GM12872 (cell line): ENCODE measurements at regions not wholly inside any gene's neighbourhood (a gene's known extent, or its start where the extent isn't known, plus 50 kb on each side); places are given as distances from the start of the nearest gene placed in this dataset.

Source experiments
- CTCF ChIP-seq: IDR thresholded peaks from 3 replicates; pipeline ENCODE4 v1.5.1; 2011; ENCODE audit warnings: low read depth, mild to moderate bottlenecking, low read length, moderate library complexity; ENCODE audit not compliant: insufficient read depth

- no peak for TF ChIP-seq CTCF
Observed at GRCh38 chr2:8230466-8230865, 451.4 kb upstream of the ID2 start.

- no peak for TF ChIP-seq CTCF
Observed at GRCh38 chr2:8231902-8232301, 450.0 kb upstream of the ID2 start.

DNA sequence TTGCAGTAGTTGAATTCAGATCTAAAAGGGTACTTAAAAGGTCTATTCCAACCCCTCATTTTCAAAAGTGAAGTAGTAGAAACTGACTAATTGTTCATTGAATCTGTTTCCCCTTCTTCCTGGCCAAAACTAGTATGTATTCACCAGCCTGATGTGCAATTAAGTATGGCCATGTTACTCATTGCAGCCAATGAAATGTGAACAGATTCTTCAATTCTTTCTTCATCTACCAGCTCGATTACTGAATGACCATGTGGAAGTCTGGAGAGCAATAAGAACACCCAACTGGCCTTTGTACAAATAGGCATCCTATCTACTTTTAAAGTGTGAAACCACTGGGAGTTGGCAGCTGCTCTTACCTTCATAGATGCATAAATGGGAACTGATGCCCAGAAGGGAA lies 449.0 kb upstream of the ID2 start:
- TF ChIP-seq CTCF: no peak

GRCh38 chr2:8234253-8234652 lies 447.6 kb upstream of the ID2 start:
- no peak for TF ChIP-seq CTCF

DNA sequence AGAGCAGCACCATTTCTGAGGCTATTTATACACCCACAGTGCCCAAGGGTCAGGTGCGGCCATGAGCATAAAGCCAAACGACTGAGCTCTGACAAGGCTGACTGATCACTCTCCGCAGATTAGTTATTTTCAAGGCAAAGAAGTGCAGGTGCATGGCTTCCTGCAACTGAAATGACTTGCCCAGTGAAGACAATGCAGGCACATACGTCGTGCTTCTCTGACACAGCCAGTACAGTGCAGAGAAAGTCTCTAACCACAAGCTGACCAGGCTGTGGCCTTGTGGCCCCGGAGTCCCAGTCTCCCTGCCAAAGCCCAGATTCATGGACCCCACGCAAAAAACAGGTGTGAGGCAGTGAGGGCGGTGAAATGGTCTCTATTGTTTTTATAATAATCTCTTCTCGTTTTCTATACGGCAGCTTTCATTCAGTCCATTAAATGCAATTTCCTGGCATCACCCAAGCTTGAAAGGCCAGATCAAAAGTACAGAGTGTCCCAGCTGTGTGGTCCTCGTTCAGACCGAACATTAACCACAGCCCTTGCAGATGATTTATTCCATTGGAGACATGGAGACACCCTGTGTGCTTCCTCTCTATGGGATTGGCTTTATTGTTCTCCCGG lies 447.0 kb upstream of the ID2 start:
- no peak for TF ChIP-seq CTCF

DNA sequence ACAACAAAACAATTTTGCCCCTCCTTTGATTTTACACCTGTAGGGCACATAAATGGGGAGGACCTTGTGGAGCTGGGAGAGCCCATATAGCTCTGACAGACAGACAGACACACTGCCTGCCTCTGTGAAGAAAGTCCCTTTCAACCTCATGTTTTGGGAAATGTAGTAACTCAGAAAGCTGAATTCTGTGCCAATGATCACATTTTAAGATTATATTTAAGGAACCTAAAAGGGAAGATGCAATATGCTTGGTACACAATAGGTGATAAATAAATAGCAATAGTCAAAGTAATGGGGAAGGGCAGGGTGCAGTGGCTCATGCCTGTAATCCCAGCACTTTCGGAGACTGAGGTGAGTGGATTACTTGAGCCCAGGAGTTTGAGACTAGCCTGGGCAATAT lies 446.4 kb upstream of the ID2 start:
- no peak for TF ChIP-seq CTCF

GRCh38 chr2:8236391-8236790 lies 445.5 kb upstream of the ID2 start:
- no peak for TF ChIP-seq CTCF
